HG03460 (cell line): ENCODE measurements at regions not wholly inside any gene's neighbourhood (a gene's known extent, or its start where the extent isn't known, plus 50 kb on each side); places are given as distances from the start of the nearest gene placed in this dataset.
"Not testable (repeated sequence)": the region's sequence is repeated elsewhere in the genome, so short reads cannot be mapped to it uniquely, and the experiment has no call there.

ENCODE experiments used
- ATAC-seq: cut with Tn5 transposase; IDR thresholded peaks from one replicate; pipeline ENCODE4 v1.9.1; 2021; ENCODE audit not compliant: unreplicated experiment

DNA sequence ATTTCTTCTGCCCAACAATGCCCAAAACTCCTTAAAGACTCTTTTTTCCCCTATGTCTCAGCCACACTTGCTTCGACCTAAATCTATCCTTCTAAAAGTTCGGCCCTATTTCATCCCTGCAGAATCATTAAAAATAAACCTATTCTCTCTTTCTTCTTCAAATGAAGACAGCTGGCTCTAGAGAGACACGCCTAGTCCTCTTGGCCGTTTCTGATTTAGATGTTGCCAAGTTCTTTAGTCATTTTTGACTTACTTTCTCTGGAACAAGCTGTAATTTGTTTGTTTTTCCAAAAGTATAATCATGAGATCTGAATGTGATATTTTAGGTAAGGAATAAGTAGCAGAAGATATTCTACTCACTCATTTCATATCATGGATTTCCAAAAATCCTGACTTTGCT lies 211.6 kb downstream of the CENPC start:
- ATAC-seq: no peak

DNA sequence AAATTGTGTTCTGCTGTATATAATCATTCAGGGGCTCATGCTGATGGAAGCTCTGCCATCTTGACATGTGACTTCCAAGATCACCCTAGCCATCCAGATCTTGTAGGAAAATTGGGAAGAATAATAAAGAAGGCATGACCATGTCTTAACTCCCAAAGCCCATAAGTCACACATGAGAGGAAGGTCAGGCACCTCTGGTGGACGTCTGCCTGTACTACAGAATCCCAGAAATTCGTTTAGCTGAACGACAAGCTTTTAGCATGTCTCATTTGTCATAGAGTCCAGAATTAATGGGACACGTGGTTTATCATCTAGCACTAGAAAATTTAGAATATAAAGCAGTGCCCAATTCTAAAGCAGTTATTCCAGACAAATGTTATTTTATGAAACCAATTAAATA lies 212.7 kb downstream of the CENPC start:
- ATAC-seq: no peak

GRCh38 chr4:67328393-67328792 lies 216.9 kb downstream of the CENPC start:
- no peak for ATAC-seq

GRCh38 chr4:67328018-67328278 lies 217.4 kb downstream of the CENPC start:
- ATAC-seq: no peak

GRCh38 chr4:67327245-67328017 lies 217.9 kb downstream of the CENPC start:
- ATAC-seq: peak; percentile 96

GRCh38 chr4:67325791-67326190 lies 219.5 kb downstream of the CENPC start:
- ATAC-seq: no peak

DNA sequence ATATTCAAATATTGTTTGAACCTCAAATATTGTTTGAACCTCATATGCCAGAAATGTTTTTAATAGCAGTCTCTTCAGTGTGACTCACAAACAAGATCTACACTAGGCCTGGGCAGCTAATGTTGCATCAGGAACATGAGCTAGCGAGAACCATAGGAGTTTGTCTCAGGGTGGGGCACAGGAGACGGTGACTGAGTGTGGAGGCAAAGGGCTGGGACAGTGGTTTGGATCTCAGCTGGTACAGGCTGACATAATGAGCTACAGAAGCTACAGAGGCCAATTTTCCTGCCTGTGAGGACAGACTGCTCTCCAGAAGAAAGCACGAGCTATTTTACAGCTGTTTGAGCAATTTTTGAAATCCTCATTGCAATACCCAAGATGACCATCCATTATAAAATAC lies 224.7 kb downstream of the CENPC start:
- no peak for ATAC-seq

DNA sequence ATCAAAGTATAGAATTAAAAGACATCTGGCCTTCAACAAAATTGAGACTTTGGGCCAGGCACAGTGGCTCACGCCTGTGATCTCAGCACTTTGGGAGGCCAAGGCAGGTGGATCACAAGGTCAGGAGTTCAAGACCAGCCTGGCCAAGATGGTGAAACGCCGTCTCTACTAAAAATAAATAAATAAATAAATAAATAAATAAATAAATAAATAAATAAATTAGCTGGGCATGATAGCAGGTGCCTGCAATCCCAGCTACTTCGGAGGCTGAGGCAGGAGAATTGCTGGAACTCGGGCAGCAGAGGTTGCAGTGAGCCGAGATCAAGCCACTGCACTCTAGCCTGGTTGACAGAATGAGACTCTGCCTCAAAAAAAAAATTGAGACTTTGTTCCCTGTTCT lies 225.7 kb downstream of the CENPC start:
- ATAC-seq: not testable (repeated sequence)

- not testable (repeated sequence) for ATAC-seq
Observed at GRCh38 chr4:67300497-67301185, 244.7 kb downstream of the CENPC start.

GRCh38 chr4:67292636-67293035 lies 252.7 kb downstream of the CENPC start:
- ATAC-seq: no peak

- ATAC-seq: no peak
Observed at GRCh38 chr4:67292045-67292444, 253.3 kb downstream of the CENPC start.

DNA sequence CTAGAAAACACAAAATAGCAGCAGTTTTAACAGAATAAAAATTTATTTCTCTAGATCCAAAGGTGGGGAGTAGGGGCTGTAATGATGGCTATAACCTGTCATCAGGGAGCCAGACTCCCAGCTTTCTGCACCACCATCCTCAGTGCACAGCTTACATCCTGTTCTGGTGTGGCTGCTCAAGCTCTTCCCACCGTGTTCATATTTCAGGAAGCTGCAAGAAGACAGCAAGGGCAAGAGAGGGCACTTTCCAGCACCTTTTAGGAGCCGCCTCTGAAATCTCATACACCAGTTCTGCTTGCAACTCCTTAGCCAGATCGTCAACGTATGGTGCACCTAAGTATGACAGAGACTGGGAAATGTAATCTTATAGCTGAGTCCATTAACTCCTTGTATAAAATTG lies 253.7 kb downstream of the CENPC start:
- ATAC-seq: no peak

DNA sequence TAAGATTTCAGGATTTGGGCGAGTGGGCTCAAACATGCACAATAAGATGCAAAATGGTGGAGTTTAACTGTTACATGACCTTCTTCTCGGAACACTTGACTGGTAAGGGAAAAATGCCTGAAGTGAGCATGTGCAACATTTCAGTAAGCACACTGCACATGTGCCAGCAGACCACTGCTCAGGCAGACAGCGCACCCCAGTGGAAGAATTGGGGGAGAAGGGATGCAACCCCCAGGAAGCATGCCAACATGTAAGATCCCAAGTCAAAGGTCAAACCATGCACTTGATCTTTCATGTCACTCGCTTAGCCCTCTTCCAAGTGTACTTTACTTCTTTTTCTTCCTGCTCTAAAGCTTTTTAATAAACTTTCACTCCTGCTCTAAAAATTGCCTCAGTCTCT lies 256.3 kb downstream of the CENPC start:
- ATAC-seq: no peak

DNA sequence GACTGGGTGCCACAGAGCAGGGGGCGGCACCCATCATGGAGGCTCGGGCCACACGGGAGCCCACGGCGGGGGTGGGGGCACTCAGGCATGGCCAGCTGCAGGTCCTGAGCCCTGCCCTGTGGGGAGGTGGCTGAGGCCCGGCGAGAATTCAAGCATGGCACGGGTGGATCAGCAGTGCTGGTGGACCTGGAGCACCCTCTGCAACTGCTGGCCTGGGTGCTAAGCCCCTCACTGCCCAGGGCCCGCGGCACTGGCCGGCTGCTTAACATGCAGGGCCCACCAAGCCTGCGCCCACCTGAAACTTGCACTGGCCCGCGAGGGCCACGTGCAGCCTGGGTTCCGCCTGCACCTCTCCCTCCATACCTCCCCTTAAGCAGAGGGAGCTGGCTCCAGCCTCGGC lies 258.6 kb downstream of the CENPC start:
- ATAC-seq: no peak

- no peak for ATAC-seq
Observed at GRCh38 chr4:67282749-67283148, 262.6 kb downstream of the CENPC start.

- ATAC-seq: no peak
Observed at GRCh38 chr4:67275179-67275750, 270.0 kb downstream of the CENPC start.

GRCh38 chr4:67274671-67275070 lies 270.6 kb downstream of the CENPC start:
- not testable (repeated sequence) for ATAC-seq

- no peak for ATAC-seq
Observed at GRCh38 chr4:67273666-67274065, 271.6 kb downstream of the CENPC start.

GRCh38 chr4:67261971-67262370 lies 283.3 kb downstream of the CENPC start:
- ATAC-seq: no peak

GRCh38 chr4:67256388-67257043 lies 288.8 kb downstream of the CENPC start:
- ATAC-seq: no peak

DNA sequence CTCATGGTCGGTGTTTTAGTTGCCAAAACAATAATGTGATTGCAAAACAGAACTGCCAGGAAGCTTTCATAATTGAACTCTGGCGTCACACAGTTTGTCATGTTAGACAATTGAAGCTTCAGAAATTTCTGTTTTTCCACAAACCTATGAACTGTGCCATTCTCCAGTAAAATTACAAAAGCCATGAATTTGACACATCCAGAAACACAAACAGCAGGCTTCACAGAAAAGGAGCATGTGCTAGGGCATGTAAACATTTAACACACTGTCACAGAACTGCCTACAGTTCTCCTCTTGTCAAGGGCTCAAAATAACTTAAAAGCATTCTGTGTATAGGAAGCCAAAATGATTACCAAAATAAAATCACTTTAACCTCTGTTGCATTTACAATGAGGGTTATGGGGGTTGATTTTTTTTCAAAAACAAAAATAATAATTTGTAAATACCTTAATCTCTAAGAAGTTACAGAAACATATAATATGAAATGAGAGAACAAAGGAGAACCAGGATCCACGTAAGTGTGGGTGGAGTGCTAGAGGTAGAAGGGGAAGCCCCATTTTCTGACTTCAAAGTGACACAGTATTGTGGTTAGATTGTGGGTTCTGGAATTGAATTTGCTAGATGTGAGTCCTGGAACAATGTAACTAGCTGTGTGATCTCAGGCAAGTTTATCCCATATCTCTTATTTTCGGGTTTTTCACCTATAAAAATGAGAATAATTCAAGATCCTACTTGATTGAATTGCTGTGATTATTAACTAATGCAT lies 295.0 kb downstream of the CENPC start:
- ATAC-seq: no peak
